Vagina (tissue), 2 donors: ENCODE measurements at regions not wholly inside any gene's neighbourhood (a gene's known extent, or its start where the extent isn't known, plus 50 kb on each side); places are given as distances from the start of the nearest gene placed in this dataset.

Source experiments
- CTCF ChIP-seq, 3 experiments: fragments of 450-650 bp in 2 of 3; fragments of 200-600 bp in 1 of 3; sonication (generic) in 1 of 3; IDR thresholded peaks; one replicate each; pipeline ENCODE4 v1.5.1; 2017 to 2019; ENCODE audit warnings: antibody characterized with exemption in 3 of 3, mild to moderate bottlenecking in 2 of 3, moderate library complexity in 2 of 3
- POLR2A ChIP-seq, 2 donors: fragments of 450-650 bp; IDR thresholded peaks; one replicate each; pipeline ENCODE4 v1.6.1; 2017; ENCODE audit warnings: antibody characterized with exemption in 2 of 2, mild to moderate bottlenecking in 2 of 2, moderate library complexity in 2 of 2
- POLR2AphosphoS5 ChIP-seq, 2 donors: sonication (generic); formaldehyde crosslinking; IDR thresholded peaks; one replicate each; pipeline ENCODE4 v1.9.0; 2017; ENCODE audit warnings: antibody characterized with exemption in 2 of 2, mild to moderate bottlenecking in 2 of 2, low read depth in 1 of 2; ENCODE audit not compliant: insufficient read depth in 1 of 2

DNA sequence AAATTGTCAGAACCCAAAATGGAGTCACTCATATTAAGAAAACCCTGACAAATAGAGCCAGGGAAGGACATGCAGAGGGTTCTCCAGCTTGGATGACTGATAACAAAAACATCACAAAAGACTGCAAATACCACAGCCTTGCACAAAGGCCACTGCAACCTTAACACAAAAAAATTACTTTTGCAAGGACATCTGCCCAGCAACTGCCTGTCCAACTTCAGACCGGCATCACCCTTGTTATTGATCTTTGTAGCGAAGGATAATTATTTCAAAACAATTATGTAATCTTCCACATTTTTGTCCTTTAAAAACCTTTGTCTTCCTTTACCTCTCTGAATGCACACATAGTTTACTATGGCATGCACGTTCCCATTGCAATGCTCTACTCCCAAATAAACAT, 100.6 kb upstream of the TBX3 start:
- TF ChIP-seq CTCF (IDR thresholded peaks at IDR 0.05) (no peak), POLR2AphosphoS5 (IDR thresholded peaks at IDR 0.05; ENCODE audit: insufficient read depth in 1 of 2, low read depth in 1 of 2) (no peak), POLR2A (IDR thresholded peaks at IDR 0.05) (no peak)
